ENCODE measurements at regions not wholly inside any gene's neighbourhood (a gene's known extent, or its start where the extent isn't known, plus 50 kb on each side); places are given as distances from the start of the nearest gene placed in this dataset.

DNA sequence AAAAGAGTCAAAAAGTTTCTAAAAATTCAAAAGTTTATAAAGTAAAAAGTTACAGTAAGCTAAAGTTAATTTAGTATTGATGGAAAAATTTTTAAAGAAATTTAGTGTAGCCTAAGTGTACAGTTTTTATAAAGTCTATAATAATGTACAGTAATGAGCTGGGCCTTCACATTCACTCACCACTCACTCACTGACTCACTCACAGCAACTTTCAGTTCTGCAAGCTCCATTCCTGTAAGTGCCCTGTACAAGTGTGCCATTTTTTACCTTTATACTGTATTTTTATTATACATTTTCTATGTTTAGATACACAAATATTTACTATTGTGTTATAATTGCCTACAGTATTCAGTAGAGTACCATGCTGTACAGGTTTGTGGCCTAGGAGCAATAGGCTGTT is 239.5 kb upstream of the MAP3K1 start:
- H3K4me1 ChIP-seq (ENCODE audit: control insufficient read depth, insufficient read depth, low read length) = no peaks in the 10 kb centered on the region
- H3K27ac ChIP-seq (ENCODE audit: low read depth, low read length) = no peak overlapping the region
- H3K9ac ChIP-seq (ENCODE audit: low read length) = no peak overlapping the region
- no peaks in the 10 kb centered on the region for H3K27me3 ChIP-seq (ENCODE audit: control insufficient read depth, insufficient read depth, low read length)
- H3K4me3 ChIP-seq (ENCODE audit: low read length) = no peak overlapping the region
- H3K36me3 ChIP-seq (ENCODE audit: control insufficient read depth, insufficient read depth, low read length) = no peaks in the 10 kb centered on the region

DNA sequence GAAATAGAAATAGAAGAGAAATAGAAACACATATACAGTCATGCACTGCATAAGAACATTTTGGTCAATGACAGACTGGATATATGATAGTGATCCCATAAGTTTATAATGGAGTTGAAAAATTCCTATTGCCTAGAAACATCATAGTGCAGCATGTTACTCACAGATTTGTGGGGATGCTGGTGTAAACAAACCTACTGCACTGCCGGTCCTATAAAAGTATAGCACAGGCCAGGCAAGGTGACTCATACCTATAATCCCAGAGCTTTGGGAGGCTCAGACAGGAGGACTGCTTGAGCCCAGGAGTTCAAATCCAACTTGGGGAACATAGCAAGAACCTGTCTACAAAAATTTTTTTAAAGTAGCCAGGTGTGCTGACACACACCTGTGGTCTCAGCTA is 240.6 kb upstream of the MAP3K1 start:
- Histone ChIP-seq H3K4me1 (ENCODE audit: control insufficient read depth, insufficient read depth, low read length) (no peaks in the 10 kb centered on the region), H3K27me3 (ENCODE audit: control insufficient read depth, insufficient read depth, low read length) (no peaks in the 10 kb centered on the region), H3K4me3 (ENCODE audit: low read length) (no peak overlapping the region), H3K27ac (ENCODE audit: low read depth, low read length) (no peak overlapping the region), H3K36me3 (ENCODE audit: control insufficient read depth, insufficient read depth, low read length) (no peaks in the 10 kb centered on the region), H3K9ac (ENCODE audit: low read length) (no peak overlapping the region)

DNA sequence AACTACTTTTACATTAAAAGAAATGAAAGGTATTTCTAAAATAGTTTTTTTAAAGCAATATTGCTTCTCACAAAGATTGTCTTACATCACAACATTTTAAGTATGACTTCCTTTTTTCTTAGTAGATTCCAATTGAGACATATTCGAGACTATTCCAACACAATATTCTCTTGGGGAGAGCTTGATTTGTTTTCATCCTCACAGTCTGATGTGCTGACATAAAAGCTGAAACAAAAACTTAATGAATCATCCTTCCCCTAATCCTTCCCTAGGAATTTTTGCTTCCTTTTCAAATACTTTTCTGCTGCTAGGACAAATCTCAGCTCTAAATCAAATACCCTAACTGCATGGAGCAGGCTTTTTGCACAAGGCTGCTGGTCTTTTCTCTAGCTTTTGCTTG is 245.8 kb upstream of the MAP3K1 start:
- Histone ChIP-seq H3K27ac (ENCODE audit: low read depth, low read length) (no peak overlapping the region), H3K4me3 (ENCODE audit: low read length) (no peak overlapping the region), H3K9ac (ENCODE audit: low read length) (no peak overlapping the region), H3K4me1 (ENCODE audit: control insufficient read depth, insufficient read depth, low read length) (no peaks in the 10 kb centered on the region), H3K36me3 (ENCODE audit: control insufficient read depth, insufficient read depth, low read length) (no peaks in the 10 kb centered on the region), H3K27me3 (ENCODE audit: control insufficient read depth, insufficient read depth, low read length) (no peaks in the 10 kb centered on the region)

DNA sequence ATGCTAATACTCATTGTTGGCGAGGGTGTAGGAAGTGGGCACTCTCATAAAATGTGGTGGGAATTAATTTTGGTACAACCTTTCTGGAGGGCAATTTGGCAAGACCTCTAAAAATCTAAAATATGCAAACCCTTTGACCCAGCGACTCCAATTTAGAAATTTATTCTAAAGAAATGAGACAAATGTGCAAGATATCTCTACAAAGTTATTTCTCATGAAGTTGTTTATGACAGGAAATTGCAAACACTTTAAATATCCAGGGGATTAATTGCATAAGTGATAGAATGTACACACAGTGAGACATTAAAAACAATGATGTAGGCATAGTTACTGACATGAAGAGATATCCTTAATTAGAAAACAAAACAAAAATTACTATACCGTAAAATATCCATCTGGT is 246.3 kb upstream of the MAP3K1 start:
- Histone ChIP-seq H3K36me3 (ENCODE audit: control insufficient read depth, insufficient read depth, low read length) (no peaks in the 10 kb centered on the region), H3K27me3 (ENCODE audit: control insufficient read depth, insufficient read depth, low read length) (no peaks in the 10 kb centered on the region), H3K4me3 (ENCODE audit: low read length) (no peak overlapping the region)

DNA sequence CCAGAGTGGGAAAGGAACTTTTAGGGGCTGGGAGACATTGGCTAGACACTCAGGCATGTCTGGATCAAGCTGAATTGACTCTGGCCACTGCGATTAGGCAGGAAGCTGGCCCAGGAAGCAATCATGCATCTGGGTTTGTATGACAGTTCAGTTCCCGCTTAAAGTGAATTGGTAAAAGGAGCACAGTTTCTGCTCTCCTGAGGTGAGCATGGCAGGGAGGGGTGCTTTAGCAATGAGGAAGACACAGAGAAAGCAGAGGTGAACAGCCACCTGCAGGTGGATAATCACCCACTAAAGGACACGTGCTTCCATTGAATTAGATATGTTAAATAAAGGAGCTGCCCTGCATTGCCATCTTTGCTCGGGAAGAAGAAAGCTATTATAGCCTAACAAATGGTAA is 248.1 kb upstream of the MAP3K1 start:
- no peak overlapping the region for H3K9ac ChIP-seq (ENCODE audit: low read length)
- no peaks in the 10 kb centered on the region for H3K4me1 ChIP-seq (ENCODE audit: control insufficient read depth, insufficient read depth, low read length)
- no peak overlapping the region for H3K4me3 ChIP-seq (ENCODE audit: low read length)
- H3K36me3 ChIP-seq (ENCODE audit: control insufficient read depth, insufficient read depth, low read length) = no peaks in the 10 kb centered on the region
- H3K27me3 ChIP-seq (ENCODE audit: control insufficient read depth, insufficient read depth, low read length) = no peaks in the 10 kb centered on the region
- H3K27ac ChIP-seq (ENCODE audit: low read depth, low read length) = no peak overlapping the region

More for the DNA sequence above, 246.3 kb upstream of the MAP3K1 start:
- H3K27ac ChIP-seq (ENCODE audit: low read depth, low read length) = no peak overlapping the region
- H3K9ac ChIP-seq (ENCODE audit: low read length) = no peak overlapping the region
- H3K4me1 ChIP-seq (ENCODE audit: control insufficient read depth, insufficient read depth, low read length) = no peaks in the 10 kb centered on the region

DNA sequence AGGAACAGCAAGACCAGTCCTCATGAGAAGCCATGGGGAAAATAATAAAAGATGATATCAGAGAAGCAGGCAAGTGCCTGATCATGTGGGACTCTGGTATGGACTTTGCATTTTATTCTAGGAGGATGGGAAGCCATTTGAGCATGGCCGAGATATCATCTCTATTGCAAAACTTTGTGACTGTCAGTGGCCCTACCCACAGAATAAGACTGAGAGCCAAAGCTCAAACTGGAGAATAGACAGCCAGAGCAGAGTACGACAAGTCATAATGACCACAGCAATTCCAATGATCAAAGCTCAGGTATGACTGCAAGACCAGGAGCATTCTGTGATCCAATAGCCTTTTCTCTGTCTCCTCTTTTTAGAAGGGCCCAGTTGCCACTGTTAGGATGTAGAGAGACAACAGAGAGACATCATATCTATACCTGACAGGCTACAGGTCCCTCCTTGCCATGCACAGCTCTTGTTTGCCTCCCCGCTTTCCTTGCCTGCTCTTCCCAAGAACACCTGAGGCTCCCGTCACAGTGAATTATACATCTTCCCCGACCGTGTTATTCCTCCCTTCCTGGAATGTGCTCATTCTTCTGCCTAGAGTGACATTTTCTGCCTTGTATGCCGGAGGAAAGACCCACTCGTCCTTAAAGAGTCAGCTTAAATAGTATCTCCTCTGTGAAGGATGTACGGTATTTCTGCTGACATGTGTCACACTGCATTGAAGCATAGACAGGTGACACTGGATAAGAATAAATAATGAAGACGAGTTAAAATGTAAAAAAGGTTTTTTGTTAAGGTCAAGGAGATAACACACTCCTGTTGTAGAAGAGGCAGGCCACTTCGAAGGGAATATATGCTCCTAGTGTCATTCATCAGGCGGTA is 248.7 kb upstream of the MAP3K1 start:
- Histone ChIP-seq H3K9ac (ENCODE audit: low read length) (no peak overlapping the region), H3K27ac (ENCODE audit: low read depth, low read length) (no peak overlapping the region)

DNA sequence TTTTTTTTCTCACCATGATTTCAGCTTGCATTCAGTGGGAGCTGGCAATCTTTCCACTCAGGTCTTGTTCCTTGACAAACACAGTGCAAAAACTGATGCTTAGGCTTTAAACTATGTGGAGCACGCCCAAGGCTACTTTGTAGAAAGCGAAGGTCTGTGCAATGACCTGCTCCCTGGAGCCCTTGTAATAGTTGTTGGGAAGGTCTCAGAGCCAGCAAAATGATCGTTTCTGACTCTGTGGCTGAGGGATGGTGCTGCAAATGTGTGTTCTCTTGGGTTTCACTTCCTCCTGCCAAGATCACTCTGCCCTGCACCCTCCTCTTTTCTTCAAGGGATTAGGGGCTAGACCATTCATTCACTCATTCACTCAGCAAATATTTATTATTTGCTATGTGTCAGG is 249.7 kb upstream of the MAP3K1 start:
- Histone ChIP-seq H3K4me1 (ENCODE audit: control insufficient read depth, insufficient read depth, low read length) (no peaks in the 10 kb centered on the region), H3K27me3 (ENCODE audit: control insufficient read depth, insufficient read depth, low read length) (no peaks in the 10 kb centered on the region), H3K4me3 (ENCODE audit: low read length) (no peak overlapping the region), H3K27ac (ENCODE audit: low read depth, low read length) (no peak overlapping the region), H3K9ac (ENCODE audit: low read length) (no peak overlapping the region), H3K36me3 (ENCODE audit: control insufficient read depth, insufficient read depth, low read length) (no peaks in the 10 kb centered on the region)

More for the DNA sequence above, 248.7 kb upstream of the MAP3K1 start:
- H3K36me3 ChIP-seq (ENCODE audit: control insufficient read depth, insufficient read depth, low read length) = no peaks in the 10 kb centered on the region
- H3K27me3 ChIP-seq (ENCODE audit: control insufficient read depth, insufficient read depth, low read length) = no peaks in the 10 kb centered on the region
- H3K4me1 ChIP-seq (ENCODE audit: control insufficient read depth, insufficient read depth, low read length) = no peaks in the 10 kb centered on the region
- no peak overlapping the region for H3K4me3 ChIP-seq (ENCODE audit: low read length)

DNA sequence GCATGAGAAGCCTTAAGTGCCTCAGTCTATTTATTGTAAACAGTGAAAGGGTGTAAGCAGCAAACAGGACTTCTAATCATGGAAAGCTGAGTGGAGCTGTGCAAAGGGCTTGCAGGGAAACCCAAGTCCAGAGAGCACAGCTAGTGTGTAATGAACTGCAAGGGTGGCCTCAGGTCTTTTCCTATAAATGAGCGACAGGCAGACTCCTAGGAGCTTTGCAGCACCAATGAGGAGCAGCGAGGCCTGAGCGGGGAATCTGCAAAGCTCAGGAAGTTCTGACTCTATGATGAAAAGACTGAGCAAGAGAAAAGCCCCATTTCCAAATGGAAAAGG is 250.1 kb upstream of the MAP3K1 start:
- no peaks in the 10 kb centered on the region for H3K4me1 ChIP-seq (ENCODE audit: control insufficient read depth, insufficient read depth, low read length)
- no peaks in the 10 kb centered on the region for H3K27me3 ChIP-seq (ENCODE audit: control insufficient read depth, insufficient read depth, low read length)
- no peak overlapping the region for H3K27ac ChIP-seq (ENCODE audit: low read depth, low read length)
- H3K4me3 ChIP-seq (ENCODE audit: low read length) = no peak overlapping the region
- H3K36me3 ChIP-seq (ENCODE audit: control insufficient read depth, insufficient read depth, low read length) = no peaks in the 10 kb centered on the region
- H3K9ac ChIP-seq (ENCODE audit: low read length) = no peak overlapping the region

DNA sequence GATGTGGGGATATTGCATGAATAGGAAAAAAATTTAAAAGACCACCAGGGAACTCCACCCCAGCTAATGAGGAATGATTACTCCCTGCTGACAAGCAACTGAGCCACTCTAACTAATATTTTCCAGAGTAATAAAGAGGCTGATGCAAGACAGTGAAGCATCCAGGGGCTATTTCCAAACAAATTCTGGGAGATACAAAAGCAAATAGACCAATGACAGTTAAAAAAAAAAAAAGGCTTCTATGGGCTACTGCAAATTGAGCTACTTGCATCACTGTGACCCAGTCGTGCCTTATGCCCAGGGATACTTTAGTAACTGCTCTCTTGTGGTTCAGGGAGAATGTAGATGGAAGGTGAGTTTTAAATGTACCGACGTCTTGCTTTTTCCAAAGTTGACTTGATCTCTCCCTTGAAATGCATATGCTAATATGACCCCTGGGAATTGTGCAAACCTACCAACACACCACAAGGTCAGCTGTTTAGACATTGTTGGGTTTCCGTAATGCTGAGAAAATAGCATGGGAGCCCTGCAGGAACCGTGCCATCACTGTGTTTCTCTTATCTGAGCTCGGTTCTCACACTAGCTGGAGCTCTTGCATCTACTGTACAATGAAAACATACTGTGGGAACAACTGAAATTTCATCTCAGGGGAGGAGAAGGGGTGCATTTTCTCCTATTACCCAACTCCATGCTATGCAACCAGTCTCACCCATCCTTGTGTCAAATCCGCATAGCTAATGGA is 250.6 kb upstream of the MAP3K1 start:
- Histone ChIP-seq H3K36me3 (ENCODE audit: control insufficient read depth, insufficient read depth, low read length) (no peaks in the 10 kb centered on the region), H3K27ac (ENCODE audit: low read depth, low read length) (no peak overlapping the region), H3K27me3 (ENCODE audit: control insufficient read depth, insufficient read depth, low read length) (no peaks in the 10 kb centered on the region), H3K4me1 (ENCODE audit: control insufficient read depth, insufficient read depth, low read length) (no peaks in the 10 kb centered on the region), H3K9ac (ENCODE audit: low read length) (no peak overlapping the region), H3K4me3 (ENCODE audit: low read length) (no peak overlapping the region)

DNA sequence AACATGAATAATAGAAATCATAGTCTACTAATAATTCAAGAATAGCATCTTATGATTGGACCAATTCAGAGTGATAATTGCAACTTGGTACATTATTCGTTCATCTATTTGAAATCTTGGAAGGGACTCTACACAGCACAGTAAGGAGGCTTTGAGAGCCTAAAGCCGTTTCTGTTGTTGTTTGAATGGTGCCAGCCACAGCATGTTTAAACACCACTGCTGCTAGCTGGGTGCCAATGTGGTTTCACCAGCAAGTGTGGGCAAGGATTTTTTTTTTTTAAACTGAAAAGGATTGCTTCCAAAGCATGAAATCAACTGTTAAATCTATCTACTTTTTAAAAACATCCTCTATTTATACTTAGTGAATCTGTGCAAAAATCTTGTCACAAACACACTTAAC is 253.9 kb upstream of the MAP3K1 start:
- Histone ChIP-seq H3K27ac (ENCODE audit: low read depth, low read length) (no peak overlapping the region), H3K36me3 (ENCODE audit: control insufficient read depth, insufficient read depth, low read length) (no peaks in the 10 kb centered on the region), H3K9ac (ENCODE audit: low read length) (no peak overlapping the region), H3K4me1 (ENCODE audit: control insufficient read depth, insufficient read depth, low read length) (no peaks in the 10 kb centered on the region), H3K4me3 (ENCODE audit: low read length) (no peak overlapping the region), H3K27me3 (ENCODE audit: control insufficient read depth, insufficient read depth, low read length) (no peaks in the 10 kb centered on the region)

DNA sequence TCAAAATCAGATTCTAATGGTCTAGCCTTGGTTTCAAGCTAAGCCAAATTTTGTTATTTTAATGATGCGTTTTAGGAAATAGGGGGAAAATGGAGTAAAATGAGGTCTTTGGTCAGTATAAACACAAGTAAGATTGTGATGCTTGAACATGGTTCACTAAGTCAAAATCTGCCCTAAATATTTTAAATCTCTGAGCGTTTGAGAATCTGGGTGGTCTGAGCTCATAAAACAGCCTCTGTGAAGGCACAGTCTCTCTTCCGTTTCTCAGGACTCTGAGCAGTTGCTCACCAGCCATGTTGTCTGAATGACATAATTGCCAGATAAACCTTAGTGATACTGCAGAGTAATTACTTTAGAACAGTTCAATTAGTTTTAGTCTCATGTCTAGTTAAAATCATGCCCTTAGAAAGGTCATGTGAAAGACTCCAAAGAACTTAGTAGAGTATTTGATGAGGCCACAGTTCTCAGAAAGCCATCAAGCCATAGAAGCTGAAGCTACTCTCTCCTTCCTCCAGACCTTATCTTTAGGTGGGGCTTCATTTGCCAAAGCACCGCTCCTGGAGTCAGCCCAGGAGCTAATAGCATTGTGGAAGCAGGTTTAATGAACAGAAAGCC is 257.1 kb upstream of the MAP3K1 start:
- no peaks in the 10 kb centered on the region for H3K36me3 ChIP-seq (ENCODE audit: control insufficient read depth, insufficient read depth, low read length)
- H3K9ac ChIP-seq (ENCODE audit: low read length) = no peak overlapping the region
- no peaks in the 10 kb centered on the region for H3K27me3 ChIP-seq (ENCODE audit: control insufficient read depth, insufficient read depth, low read length)
- no peak overlapping the region for H3K4me3 ChIP-seq (ENCODE audit: low read length)
- no peaks in the 10 kb centered on the region for H3K4me1 ChIP-seq (ENCODE audit: control insufficient read depth, insufficient read depth, low read length)
- H3K27ac ChIP-seq (ENCODE audit: low read depth, low read length) = no peak overlapping the region

DNA sequence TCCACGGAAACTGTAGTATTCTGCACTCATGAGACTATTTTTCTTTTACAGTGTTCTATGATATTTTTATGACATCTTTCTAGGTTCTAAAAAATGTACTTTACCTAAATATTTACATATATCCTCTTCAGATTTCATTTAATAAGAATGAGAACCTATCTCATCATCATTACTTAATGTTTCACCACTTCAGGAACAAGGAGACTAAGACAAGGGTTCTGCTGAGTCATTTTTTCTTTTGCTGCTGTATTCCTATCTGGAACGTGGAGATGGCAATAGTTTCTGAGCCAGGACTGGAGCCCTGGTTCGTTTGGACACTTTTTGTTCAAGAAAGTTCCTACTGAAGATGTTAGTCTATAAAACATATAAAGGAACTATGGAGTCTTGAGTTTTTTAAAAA is 258.2 kb upstream of the MAP3K1 start:
- H3K27me3 ChIP-seq (ENCODE audit: control insufficient read depth, insufficient read depth, low read length) = no peaks in the 10 kb centered on the region
- H3K4me3 ChIP-seq (ENCODE audit: low read length) = no peak overlapping the region
- H3K9ac ChIP-seq (ENCODE audit: low read length) = no peak overlapping the region
- H3K36me3 ChIP-seq (ENCODE audit: control insufficient read depth, insufficient read depth, low read length) = no peaks in the 10 kb centered on the region
- H3K4me1 ChIP-seq (ENCODE audit: control insufficient read depth, insufficient read depth, low read length) = no peaks in the 10 kb centered on the region
- H3K27ac ChIP-seq (ENCODE audit: low read depth, low read length) = no peak overlapping the region

All from rectal smooth muscle tissue (tissue), 1 donor.